Ovary (tissue), 7 donors: ENCODE measurements at regions not wholly inside any gene's neighbourhood (a gene's known extent, or its start where the extent isn't known, plus 50 kb on each side); places are given as distances from the start of the nearest gene placed in this dataset.

Experiments
- DNase-seq, 5 donors: peaks; one replicate each; pipeline ENCODE4 v3.0.0-alpha.2; 2019 to 2020
- H3K27ac ChIP-seq, 2 donors: fragments of 200-600 bp; one replicate each; pipeline versions ENCODE4 v1.5.1 to v1.8.0; 2019 to 2022
- H3K27me3 ChIP-seq: fragments of 200-600 bp; one replicate; pipeline ENCODE4 v1.8.0; 2022
- H3K36me3 ChIP-seq: fragments of 200-600 bp; sonication (generic); one replicate; pipeline ENCODE4 v1.5.1; 2019
- H3K4me1 ChIP-seq: one replicate; pipeline ENCODE4 v1.8.1; 2013; ENCODE audit warnings: mild to moderate bottlenecking, moderate library complexity; ENCODE audit not compliant: insufficient read depth
- H3K4me3 ChIP-seq: fragments of 200-600 bp; sonication (generic); one replicate; pipeline ENCODE4 v1.5.1; 2017
- H3K9me3 ChIP-seq, 2 donors: fragments of 200-600 bp in 1 of 2; sonication (generic) in 1 of 2; one replicate each; pipeline versions ENCODE4 v1.5.1 to v1.8.1; 2013 to 2019; ENCODE audit warnings: mild to moderate bottlenecking in 1 of 2, moderate library complexity in 1 of 2
- EP300 ChIP-seq: sonication (generic); formaldehyde crosslinking; IDR thresholded peaks from one replicate; pipeline ENCODE4 v1.6.1; 2017; ENCODE audit warnings: antibody characterized with exemption
- POLR2A ChIP-seq: fragments of 450-650 bp; IDR thresholded peaks from one replicate; pipeline ENCODE4 v1.6.1; 2017; ENCODE audit warnings: antibody characterized with exemption, mild to moderate bottlenecking, moderate library complexity
- WGBS, 3 donors: extraction: QIAGEN DNeasy Blood & Tissue Kit in 1 of 3; methylation state at CpG; one replicate each; pipeline versions ENCODE4 v1.1.5 to v1.1.7; 2013 to 2017; 5-methylcytosine and 5-hydroxymethylcytosine counted together
- intact Hi-C, 4 donors: fragments of 100-400 bp; cut with DNase I; formaldehyde crosslinking; loops; one replicate each; pipeline versions ENCODE4 v1.11.0 to v1.15.1; 2022 to 2023
- TF ChIP-seq, protein P1 (sequence below), 3 donors: fragments of 450-650 bp in 2 of 3; fragments of 200-600 bp in 1 of 3; IDR thresholded peaks; one replicate each; pipeline versions ENCODE4 v1.5.1 to v1.8.0; 2016 to 2022; ENCODE audit warnings: antibody characterized with exemption in 3 of 3, mild to moderate bottlenecking in 1 of 3
- donor health status: DM: no; HTN: no; CAD: no; lungs with moderate emphysema.
- donor health status: DM: no; HTN: no; CAD: no.
- donor health status: Bipolar disorder and iron deficiency.
- donor health status: DM: no; HTN: no; CAD: no.
- donor health status: DM: yes; HTN: yes; CAD: no.

DNA sequence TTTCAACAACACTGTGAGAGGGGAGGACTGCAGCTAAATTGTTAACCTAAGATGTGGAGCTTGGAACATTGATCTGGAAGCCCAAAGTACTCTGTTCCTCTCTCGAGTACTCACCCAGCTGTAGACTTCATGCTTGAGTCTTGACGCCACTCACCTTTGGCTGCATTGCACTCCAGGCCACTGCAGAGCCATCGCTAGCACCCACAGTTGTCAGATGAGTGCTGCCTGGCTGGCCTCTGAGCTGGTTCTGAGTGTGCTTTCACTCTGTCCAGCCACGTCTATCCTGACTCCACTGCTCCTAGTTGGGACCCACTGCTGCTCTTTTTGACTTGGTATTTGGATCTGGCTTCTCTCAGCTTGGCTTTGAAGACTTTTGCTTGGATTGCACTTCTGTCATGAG, 552.1 kb downstream of the DCDC2C start:
- Histone ChIP-seq H3K4me1 (no peaks in the 10 kb centered on the region), H3K36me3 (no peaks in the 10 kb centered on the region), H3K27me3 (no peaks in the 10 kb centered on the region), H3K27ac (no peak overlapping the region), H3K9me3 (no peaks in the 10 kb centered on the region), H3K4me3 (no peak overlapping the region)
- intact Hi-C loops = no loop called here
- DNase-seq = no peak
- TF ChIP-seq, protein P1, sequence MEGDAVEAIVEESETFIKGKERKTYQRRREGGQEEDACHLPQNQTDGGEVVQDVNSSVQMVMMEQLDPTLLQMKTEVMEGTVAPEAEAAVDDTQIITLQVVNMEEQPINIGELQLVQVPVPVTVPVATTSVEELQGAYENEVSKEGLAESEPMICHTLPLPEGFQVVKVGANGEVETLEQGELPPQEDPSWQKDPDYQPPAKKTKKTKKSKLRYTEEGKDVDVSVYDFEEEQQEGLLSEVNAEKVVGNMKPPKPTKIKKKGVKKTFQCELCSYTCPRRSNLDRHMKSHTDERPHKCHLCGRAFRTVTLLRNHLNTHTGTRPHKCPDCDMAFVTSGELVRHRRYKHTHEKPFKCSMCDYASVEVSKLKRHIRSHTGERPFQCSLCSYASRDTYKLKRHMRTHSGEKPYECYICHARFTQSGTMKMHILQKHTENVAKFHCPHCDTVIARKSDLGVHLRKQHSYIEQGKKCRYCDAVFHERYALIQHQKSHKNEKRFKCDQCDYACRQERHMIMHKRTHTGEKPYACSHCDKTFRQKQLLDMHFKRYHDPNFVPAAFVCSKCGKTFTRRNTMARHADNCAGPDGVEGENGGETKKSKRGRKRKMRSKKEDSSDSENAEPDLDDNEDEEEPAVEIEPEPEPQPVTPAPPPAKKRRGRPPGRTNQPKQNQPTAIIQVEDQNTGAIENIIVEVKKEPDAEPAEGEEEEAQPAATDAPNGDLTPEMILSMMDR (IDR thresholded peaks at IDR 0.05) = no peak
- 78 to 85% (median 83%) methylated on average over 4 of the region's 4 CpGs for WGBS, 3 donors

DNA sequence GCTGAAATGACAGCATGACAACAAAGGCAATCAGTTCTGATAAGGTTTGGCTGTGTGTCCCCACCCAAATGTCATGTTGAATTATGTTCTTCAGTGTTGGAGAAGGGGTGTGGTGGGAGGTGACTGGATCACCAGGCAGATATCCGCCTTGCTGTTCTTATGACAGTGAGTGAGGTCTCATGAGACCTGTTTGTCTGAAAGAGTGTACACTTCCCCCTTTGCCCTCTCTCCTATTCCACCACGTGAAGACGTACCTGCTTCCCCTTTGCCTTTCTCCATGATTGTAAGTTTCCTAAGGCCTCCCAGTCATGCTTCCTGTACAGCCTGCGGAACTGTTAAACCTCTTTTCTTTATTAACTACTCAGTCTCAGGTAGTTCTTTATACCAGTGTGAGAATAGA, 553.0 kb downstream of the DCDC2C start:
- no peaks in the 10 kb centered on the region for H3K36me3 ChIP-seq
- H3K27ac ChIP-seq = no peak overlapping the region
- intact Hi-C loops = no loop called here
- H3K4me3 ChIP-seq = no peak overlapping the region
- no peaks in the 10 kb centered on the region for H3K4me1 ChIP-seq
- no peak for DNase-seq
- TF ChIP-seq POLR2A = no peak
- TF ChIP-seq, protein P1 (IDR thresholded peaks at IDR 0.05) = no peak
- no peak for TF ChIP-seq EP300
- 81 to 83% (median 82%) methylated on average over 4 of the region's 4 CpGs for WGBS, 3 donors
- H3K27me3 ChIP-seq = no peaks in the 10 kb centered on the region
- H3K9me3 ChIP-seq = no peaks in the 10 kb centered on the region

DNA sequence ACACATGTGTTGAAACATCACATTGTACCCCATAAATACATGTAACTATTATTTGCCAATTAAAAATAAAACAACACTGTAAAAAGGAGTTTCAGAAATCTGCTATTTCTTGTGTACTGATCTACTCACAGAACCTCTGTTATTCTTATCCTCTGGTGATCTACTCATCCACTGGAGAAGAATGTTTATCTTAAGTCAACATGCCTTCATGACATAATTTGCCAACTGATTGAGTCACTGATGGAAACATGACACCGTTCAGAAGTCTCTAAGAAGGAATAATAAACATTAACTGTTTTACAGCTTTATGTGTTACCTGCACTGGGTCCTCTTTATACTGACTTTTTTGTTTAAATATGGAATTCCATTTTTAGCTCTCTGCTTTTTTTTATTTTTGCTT, 555.2 kb downstream of the DCDC2C start:
- 16 to 25% (median 21%) methylated on average over 1 of the region's 1 CpG for WGBS, 3 donors
- Histone ChIP-seq H3K27me3 (no peaks in the 10 kb centered on the region), H3K9me3 (no peaks in the 10 kb centered on the region), H3K27ac (no peak overlapping the region), H3K4me1 (no peaks in the 10 kb centered on the region), H3K36me3 (no peaks in the 10 kb centered on the region), H3K4me3 (no peak overlapping the region)
- DNase-seq = no peak
- TF ChIP-seq, protein P1 (IDR thresholded peaks at IDR 0.05) = no peak
- TF ChIP-seq POLR2A = no peak
- TF ChIP-seq EP300 = no peak
- intact Hi-C loops = no loop called here

DNA sequence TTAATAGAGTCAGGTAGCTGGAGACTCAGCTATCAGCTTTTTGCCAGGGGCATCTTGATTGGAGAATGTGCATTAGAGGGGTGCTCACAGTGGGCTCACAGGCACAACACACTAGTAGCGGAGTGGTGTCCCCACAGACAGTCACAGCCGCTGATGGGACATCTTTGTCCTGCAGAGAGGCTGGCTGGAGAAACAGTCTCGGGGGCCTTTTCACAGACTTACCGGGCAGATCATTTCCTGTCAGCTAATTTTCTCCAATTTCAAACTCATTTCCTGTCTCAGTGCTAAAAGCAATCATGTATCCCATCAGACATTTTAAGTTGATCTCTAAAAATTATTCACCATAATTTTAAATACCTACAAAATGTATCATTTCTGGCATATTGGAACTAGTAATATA, 562.6 kb downstream of the DCDC2C start:
- Histone ChIP-seq H3K9me3 (no peaks in the 10 kb centered on the region), H3K27ac (no peak overlapping the region), H3K27me3 (no peaks in the 10 kb centered on the region), H3K4me3 (no peak overlapping the region), H3K4me1 (no peaks in the 10 kb centered on the region), H3K36me3 (no peaks in the 10 kb centered on the region)
- no peak for DNase-seq
- WGBS, 3 donors = 60 to 75% (median 70%) methylated on average over 4 of the region's 4 CpGs
- TF ChIP-seq POLR2A (no peak), EP300 (no peak)
- TF ChIP-seq, protein P1 (IDR thresholded peaks at IDR 0.05) = no peak
- intact Hi-C loops = no loop called here

DNA sequence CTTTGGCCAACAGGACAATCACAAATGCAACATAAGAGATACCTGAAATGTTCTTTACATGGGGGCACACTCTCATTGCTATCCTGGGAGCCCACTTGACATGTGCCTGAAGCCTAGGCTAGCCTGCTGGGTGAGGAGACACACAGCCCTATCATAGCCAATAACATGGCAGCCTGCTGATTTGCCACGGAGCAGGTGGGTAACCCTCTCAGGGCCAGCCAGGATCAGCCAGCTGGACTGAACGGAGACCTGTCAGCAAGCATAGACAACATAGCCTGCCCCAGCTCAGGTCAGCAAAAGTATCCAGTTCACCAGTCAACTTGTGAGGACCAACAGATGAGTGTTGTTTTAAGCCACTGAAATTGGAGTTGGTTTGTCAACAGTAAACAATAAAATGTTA, 566.5 kb downstream of the DCDC2C start:
- H3K4me3 ChIP-seq = no peak overlapping the region
- H3K4me1 ChIP-seq = no peaks in the 10 kb centered on the region
- TF ChIP-seq, protein P1 (IDR thresholded peaks at IDR 0.05) = no peak
- TF ChIP-seq EP300 (no peak), POLR2A (no peak)
- H3K27ac ChIP-seq = no peak overlapping the region
- H3K27me3 ChIP-seq = no peaks in the 10 kb centered on the region
- intact Hi-C loops = no loop called here
- no peaks in the 10 kb centered on the region for H3K36me3 ChIP-seq
- 64 to 83% (median 77%) methylated on average over 2 of the region's 2 CpGs for WGBS, 3 donors
- DNase-seq = no peak
- no peaks in the 10 kb centered on the region for H3K9me3 ChIP-seq
